HG03521 (cell line): ENCODE measurements at regions not wholly inside any gene's neighbourhood (a gene's known extent, or its start where the extent isn't known, plus 50 kb on each side); places are given as distances from the start of the nearest gene placed in this dataset.
"Not testable (repeated sequence)": the region's sequence is repeated elsewhere in the genome, so short reads cannot be mapped to it uniquely, and the experiment has no call there.

Experiments used
- ATAC-seq: cut with Tn5 transposase; IDR thresholded peaks from one replicate; pipeline ENCODE4 v1.9.1; 2021; ENCODE audit warnings: mild to moderate bottlenecking, moderate library complexity; ENCODE audit not compliant: unreplicated experiment

DNA sequence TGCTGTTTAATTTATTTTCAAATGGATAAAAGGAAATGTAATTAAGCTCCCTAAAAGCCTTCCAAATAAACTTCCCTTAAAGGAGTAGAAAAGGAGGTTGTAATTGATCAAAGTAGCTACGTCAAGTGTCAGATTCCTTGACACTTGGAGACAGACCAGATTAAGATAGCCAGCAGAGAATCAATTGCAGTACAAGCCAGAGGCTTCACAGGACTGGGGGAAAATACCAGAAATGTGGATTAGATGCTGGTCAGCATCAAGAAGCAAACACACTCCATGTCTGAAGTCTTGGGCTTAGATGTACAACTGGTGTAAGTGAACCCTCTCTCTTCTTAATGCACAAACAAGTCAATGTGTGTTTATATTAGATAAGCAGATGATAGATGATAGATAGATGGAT, 184.9 kb upstream of the TAS2R1 start:
- ATAC-seq: no peak

DNA sequence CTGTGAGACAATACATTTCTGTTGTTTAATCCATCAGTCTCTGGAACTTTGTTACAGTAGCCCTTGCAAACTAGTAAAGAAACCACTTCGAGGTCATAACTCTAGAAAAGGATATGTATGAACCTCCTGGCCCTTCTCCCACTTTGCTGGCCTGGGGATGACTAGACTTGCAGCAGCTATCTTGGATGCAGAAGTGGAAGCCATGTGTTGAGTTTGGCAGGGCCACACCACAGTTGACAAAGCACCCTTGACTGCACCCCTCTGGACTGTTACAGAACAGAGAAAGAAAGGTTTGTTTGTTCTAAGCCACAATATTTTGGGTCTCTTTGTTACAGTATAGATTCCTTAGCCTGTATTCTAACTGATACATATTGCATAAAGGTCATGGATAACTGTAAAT, 183.2 kb upstream of the TAS2R1 start:
- ATAC-seq: no peak

DNA sequence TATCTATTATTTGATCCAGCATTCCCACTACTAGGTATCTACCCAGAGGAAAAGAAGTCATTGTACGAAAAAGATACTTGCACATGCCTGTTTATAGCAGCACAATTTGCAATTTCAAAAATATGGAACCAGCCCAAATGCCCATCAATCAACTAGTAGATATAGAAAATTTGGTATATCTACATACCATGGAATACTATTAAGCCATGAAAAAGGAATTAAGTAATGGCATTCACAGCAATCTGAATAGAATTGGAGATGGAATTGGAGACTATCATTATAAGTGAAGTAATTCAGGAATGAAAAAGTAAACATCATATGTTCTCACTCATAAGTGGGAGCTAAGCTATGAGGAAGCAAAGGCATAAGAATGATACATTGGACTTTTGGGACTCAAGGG, 177.2 kb upstream of the TAS2R1 start:
- not testable (repeated sequence) for ATAC-seq

DNA sequence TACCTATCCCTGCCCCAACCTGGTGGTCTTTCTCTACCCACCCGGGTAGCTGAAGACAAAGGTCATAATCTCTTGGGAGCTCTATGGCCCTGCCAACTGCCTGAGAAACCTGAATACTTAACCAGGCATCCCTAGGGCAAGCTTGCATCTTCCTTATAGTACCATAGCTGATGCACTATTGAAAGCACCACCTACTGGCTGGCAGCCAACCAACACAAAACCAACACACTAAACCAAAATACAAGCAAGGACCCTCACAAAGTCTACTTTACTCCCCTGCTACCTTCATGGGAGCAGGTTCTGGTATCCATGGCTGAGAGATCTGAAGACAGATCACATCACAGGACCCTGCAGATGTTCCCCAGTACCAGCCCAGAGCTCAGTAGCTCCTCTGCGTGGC, 171.8 kb upstream of the TAS2R1 start:
- no peak for ATAC-seq

DNA sequence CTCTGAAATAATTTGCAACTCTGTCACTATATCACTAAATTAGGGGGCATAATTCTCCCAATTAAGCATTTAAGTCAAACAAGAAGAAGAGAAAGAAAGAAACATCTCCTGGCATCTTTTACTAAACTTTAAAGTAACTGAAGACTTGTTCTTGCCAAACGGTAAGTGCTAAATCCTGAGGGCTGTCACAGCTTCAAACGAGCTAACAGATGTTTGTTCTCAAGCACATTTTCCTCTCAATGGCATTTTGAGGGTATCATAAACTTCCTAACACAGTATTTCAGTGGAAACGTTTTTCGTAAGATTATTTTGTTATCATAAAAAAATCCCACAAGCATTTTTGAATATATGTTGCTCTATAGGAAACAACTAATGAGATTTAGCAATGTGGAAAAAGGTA, 169.5 kb upstream of the TAS2R1 start:
- ATAC-seq: no peak

DNA sequence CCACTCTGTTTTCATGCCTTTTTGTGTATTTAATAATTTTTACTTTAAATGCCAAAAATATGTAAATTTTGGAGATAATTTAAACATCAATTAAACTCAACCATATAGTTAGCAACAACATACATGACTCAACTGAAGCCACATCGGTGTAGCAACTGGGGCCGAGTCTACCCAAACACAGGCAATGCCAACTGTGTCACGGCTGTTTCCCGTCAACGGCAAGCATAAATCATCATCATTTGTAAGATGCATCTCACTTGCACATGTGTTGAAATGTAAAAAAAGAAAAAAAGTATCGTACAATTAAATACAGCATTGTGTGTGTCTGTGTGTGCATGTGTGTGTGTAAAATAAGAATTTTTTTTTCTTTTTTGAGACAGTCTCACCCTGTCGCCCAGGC, 160.1 kb upstream of the TAS2R1 start:
- no peak for ATAC-seq

DNA sequence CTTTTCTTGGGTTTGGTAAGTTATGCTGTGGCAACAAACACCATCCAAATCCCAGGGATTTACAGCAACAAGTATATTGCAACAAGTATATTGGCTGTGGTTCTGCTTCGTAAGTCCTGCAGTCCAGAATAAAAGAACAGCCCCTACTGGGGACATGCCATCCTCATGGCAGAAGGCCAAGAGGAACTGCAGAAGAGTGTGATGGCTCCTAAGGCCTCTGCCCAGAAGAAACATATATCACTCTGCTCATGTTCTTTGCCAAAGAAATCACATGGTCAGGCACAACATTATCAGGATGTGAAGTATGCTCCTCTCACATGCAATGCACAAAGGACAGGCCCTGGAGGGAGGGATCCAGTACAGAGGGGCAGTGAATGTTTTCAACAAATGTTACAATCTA, 159.6 kb upstream of the TAS2R1 start:
- ATAC-seq: no peak

DNA sequence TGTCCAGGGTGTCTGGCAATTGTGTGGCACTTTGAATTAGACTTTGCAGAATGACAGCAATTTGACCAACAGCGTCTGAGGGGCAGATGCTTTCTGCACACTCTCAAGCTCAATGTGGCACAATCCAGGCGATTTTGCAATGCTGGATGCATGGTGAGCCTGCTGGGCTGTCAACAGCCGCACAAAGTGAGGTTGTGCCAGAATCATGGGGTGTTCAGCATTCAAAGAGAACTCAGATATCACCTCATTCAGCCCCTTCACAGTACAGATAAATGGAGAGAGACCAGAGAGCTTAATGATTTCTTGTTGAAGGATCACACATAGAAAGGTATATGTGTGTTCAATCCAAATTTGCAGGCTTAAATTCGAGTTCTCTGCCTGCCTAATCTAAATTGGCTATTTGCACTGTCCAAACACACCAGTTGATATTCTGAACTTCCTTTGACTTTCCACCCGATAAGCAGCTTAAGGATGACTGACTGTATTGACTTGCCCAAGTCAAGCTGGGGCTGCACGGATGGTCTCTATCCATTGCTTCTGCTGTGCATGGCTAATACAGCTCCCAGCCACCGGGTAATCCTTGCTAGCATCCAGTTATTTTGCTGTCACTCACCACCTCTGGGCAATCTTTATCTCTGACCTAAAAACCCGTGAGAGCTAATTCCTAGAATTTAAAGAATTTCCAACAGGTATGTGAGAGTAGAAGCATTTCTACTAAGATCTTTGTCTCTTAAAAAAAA, 157.9 kb upstream of the TAS2R1 start:
- no peak for ATAC-seq

DNA sequence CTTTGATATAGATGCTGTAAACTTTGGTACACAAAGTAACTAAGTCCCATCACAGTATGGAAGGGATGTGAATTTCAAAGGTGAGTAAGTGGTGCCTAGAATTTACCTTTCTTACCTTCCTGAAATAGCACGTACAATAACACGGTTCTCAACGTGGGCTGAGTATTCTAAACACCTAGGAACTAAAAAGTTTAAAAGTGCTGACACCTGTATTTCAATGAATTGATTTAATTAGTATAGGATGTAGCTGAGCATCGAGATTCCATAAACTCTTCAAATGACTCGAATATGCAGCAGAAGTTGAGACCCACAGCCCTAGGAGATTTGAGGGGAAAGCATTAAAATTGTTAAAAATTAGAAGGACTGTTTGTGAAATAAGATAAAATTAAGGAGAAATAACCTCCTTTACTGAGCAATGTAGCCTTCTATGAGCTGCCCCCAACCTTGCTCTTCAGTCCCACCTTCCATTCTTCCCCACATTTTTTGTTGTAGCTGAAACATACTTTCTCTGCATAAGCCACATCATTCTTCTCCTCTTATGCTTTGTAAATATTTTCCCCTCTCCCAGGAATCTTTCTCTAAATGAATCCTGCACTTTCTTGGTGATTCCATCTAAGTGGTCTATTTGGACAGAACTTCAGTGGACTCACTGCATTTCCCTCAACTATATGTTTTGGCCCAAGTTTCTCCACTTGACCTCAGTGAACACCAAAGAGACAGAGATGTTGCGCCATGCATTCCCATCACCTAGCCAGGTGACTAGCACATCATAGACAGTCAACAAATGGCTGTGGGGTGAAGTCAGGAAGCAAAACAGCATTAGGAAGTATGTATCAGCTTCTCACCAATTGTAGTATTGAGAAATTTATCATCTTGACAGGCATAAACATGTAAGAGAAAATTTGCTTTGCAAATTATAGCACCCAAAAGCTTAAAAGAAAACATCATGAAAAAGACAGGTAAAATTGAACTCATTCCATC, 156.5 kb upstream of the TAS2R1 start:
- ATAC-seq: no peak

DNA sequence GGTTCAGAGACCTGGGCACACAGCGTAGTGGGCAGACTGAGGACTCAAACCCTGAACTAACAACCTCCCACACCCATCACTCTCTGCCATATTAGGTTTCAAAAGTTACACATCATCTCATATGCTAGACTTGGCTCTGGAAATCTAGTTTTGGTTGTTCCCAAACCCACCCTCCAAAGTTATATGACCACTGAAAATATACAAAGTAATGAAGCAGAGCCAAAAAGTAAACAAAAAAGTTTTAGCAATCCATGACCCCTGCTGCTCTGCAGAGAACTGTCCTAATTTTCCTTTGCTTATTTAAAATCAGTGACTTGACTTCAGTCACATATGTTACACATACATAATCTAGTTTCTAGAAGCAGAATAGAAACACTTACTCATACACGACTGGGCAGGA, 155.6 kb upstream of the TAS2R1 start:
- no peak for ATAC-seq

DNA sequence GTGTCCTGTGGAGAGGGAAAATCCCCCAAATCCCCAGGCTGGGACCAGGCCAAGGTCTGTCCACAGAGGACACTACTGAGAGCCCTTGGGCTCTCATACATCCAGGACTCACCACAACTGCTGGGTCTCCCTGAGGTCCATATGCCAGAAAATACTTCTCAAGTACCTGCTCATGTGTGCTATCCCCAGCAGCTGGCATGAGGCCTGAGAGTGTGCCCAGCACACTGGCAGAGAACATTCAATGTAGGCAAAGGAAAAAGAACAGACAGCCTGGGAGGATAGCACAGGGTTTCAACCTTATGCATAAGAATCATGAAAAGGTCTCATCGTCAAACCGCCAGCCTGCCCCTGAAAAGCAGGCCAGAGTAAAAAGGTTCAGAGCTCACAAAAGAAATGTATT, 154.1 kb upstream of the TAS2R1 start:
- no peak for ATAC-seq

DNA sequence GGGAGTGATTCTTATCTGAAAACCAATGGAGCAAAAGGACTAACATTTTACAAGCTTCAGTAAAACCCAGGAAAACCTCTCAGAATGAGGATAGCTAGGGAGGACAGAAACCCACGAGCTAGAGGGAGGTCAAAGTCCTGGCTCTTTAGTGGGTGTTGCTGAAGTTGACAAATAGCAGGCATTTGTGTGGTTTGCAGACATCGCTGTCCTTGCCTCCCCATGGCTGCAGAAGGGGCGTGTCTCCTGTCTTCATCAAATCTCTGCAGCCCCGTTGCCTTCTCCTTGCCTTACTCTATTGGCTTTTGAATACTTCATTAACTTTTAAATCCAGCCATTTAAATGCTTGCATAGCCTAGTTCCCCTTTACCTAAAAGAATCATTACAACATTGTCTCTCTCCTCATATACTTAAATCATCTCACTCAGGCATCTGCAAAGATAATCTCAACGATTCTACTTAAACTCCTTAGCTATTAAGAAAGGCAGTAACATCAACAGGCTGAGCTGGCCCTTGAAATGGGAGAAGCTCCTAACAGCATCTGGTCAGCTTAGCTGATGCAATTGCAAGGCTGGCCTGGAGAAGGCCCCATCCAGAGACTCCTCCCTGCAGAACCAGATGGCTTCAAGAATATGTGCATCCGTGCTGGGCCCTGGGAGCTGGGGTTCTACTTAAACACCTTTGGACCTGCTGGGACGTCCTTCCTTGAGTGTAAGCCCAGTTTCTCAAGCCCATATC, 152.8 kb upstream of the TAS2R1 start:
- no peak for ATAC-seq

DNA sequence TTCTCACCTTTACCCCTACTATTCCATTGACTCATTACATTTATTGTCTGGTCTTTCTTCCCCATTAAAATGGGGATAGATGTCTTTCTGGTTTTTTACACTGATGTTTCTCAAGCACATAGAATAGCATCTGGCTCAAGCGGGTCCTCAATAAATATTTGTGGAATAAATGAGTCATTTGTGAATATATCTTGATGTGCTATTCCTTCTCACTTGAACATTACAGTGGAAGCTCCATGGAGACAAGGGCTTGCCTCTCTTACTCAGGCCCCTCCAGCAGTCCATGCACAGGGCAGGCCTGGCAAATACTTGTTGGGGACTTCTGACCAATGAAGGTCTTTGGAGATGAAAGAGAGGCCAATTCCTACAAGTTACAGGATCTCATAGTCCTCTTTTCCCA, 151.7 kb upstream of the TAS2R1 start:
- ATAC-seq: no peak

DNA sequence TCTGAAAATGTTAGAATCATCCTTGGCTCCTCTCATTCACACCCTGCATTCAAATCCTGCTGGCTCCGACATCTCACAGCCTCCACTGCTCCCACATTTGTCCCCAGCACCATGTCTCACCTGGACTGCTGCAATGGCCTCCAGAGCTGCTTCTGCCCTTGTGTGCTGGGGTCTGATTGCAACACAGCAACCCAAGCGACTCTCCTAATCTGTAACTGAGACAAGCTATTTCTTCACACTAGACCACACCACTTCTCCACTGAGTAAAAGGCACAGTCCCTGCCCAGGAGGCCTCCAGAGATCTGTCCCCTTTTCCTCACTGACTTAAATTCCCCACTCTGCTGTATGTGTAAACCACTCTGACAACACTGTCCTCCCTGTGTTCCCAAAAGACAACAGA, 151.1 kb upstream of the TAS2R1 start:
- ATAC-seq: no peak

DNA sequence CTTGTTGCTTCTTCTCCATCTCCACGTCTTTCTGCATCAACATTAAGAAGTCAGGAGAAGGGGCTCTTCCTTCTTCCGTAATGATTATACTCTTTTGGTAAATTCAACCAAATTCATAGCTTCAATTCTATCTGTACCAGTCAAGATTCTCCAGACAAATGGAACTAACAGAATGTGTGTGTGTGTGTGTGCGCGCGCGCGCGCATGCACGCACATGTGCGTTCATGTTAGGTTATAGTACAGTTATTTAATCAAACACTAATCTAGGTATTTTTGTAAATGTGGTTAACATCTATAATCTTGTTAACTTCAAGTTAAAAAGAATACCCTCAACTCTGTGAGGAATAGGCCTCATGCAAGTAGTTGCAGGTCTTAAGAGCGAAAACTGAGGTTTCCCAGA, 150.3 kb upstream of the TAS2R1 start:
- ATAC-seq: no peak

DNA sequence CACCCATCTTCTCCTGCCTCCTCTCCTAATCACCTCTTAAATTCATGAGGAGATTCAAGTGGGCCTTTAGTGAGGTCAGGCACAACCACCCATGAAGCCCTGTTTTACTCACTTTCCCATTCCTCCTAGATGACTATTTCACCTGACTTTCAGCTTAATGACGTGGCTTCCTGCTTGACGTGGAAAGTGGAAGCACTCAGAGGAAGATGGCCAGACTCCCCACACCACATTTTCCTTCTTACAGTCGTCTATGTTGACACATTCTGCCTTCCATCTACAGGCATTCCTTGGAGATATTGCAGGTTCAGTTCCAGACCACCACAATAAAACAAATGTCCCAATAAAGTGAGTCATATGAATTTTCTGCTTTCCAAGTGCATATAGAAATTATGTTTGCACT, 146.4 kb upstream of the TAS2R1 start:
- ATAC-seq: no peak

DNA sequence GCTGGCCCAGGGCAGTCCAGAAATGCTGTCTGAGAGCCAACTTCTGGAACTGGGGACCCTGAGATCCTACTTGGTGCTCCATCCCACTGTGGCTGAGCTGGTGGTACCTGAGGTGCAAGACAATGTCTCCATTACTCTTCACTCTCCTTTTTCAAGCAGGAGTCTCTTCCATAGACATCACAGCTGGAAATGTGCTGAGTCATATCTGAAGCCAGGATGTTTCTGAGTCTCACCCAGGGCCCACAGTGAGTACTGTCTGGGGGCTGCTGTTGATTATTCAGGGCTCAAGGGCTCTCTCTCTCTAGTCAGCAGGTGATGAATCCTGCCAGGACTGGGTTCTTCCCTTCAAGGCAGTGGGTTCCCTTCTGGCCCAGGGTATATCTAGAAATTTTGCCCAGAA, 145.2 kb upstream of the TAS2R1 start:
- no peak for ATAC-seq

DNA sequence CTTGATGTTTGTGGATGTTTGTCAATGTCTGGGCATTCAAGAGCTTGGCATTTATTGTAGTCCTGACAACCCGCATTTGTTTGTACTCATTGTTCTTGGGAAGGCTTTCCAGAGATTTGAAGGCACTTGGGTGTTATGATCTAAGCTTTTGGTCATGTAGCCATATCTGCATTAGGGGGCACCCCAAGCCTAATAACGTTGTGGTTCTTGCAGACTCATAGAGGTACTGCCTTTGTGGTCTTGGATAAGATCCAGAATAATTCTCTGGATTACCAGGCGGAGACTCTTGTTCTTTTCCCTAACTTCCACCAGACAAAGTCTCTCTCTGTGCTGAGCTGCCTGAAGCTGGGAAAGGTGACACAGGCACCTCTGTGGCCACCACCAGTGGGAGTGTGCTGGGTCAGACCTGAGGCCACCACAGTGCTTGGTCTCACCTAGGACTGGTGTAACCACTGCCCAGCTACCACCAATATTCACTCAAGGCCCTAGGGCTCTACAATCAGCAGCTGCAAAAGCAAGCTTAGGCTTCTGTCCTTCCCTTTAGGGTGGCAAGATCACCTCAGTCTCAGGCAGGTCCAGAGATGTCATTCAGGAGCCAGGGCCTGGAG, 144.4 kb upstream of the TAS2R1 start:
- ATAC-seq: no peak

DNA sequence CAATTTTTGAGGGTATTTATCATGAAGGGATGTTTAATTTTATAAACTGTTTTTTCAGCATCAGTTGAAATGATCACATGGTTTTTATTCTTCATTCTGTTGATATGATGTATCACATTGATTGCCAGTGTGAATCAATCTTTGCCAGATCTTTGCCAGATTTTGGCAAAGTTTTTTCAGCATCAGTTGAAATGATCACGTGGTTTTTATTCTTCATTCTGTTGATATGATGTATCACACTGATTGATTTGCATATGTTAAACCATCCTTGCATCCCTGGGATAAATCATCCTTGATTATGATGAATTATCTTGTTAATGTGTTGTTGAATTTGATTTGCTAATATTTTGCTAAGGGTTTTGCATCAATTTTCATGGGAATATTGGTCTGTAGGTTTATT, 140.9 kb upstream of the TAS2R1 start:
- ATAC-seq: no peak

DNA sequence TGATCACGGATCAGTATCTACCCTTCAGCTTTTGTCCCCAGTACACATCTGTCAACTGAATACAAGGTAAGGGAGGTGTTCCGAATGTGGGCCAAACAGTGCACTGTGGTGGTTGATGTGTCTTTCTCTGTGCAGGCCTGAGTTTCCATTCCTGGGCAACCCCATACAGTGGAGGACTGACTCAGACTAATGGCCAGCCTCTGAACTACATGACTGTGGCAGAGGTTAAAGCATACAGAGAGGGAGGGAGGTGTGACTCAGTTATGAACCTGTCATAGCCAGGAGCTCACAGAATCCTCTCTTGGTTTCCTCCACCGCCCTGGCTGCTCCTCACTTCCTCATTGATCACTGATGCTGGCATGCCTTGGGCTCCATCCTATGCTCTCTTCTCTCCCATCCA, 136.4 kb upstream of the TAS2R1 start:
- ATAC-seq: no peak
